ENCODE measurements at regions not wholly inside any gene's neighbourhood (a gene's known extent, or its start where the extent isn't known, plus 50 kb on each side); places are given as distances from the start of the nearest gene placed in this dataset.
A peak's percentile ranks its signal among the peaks of the same experiment; 100 is the strongest.

- Histone ChIP-seq H3K27me3 (no peaks in the 10 kb centered on the region), H3K4me3 (no peak overlapping the region), H3K4me1 (peaks cover 3% of the 10 kb centered on the region), H3K27ac (peak overlapping the region; percentile 37), H3K9me3 (no peaks in the 10 kb centered on the region), H3K36me3 (no peaks in the 10 kb centered on the region)
- no peak for DNase-seq
- TF ChIP-seq, protein P1, sequence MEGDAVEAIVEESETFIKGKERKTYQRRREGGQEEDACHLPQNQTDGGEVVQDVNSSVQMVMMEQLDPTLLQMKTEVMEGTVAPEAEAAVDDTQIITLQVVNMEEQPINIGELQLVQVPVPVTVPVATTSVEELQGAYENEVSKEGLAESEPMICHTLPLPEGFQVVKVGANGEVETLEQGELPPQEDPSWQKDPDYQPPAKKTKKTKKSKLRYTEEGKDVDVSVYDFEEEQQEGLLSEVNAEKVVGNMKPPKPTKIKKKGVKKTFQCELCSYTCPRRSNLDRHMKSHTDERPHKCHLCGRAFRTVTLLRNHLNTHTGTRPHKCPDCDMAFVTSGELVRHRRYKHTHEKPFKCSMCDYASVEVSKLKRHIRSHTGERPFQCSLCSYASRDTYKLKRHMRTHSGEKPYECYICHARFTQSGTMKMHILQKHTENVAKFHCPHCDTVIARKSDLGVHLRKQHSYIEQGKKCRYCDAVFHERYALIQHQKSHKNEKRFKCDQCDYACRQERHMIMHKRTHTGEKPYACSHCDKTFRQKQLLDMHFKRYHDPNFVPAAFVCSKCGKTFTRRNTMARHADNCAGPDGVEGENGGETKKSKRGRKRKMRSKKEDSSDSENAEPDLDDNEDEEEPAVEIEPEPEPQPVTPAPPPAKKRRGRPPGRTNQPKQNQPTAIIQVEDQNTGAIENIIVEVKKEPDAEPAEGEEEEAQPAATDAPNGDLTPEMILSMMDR (IDR thresholded peaks at IDR 0.05) = no peak
- ATAC-seq = no peak
- intact Hi-C loops (cut with DNase I) = no loop called here
These were observed 493.9 kb upstream of the B3GAT1 start for GRCh38 chr11:134905928-134906327.

DNA sequence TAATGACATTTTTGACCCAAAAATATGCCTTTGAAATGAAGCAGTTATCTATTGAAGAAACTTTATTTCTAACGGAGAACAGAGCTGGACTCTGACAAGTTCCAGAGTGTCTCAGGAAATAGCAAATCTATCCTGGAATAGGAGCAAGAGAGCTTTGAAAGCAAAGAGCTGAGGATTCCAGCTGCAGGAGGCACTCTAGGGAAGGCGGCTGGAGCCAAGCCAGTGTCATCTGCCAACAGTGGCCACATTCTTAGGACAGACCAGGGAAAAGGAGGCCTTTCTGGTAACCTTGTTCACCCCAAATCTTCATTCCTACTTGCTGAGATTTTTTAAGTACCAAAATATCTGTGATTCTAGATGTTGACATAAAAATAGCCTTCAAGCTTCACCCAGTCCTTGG, 493.5 kb upstream of the B3GAT1 start:
- TF ChIP-seq, protein P1 (IDR thresholded peaks at IDR 0.05) = no peak
- ATAC-seq (peak; percentile 33), DNase-seq (no peak)
- Histone ChIP-seq H3K27me3 (no peaks in the 10 kb centered on the region), H3K27ac (peak overlapping the region; percentile 37), H3K4me3 (no peak overlapping the region), H3K9me3 (no peaks in the 10 kb centered on the region), H3K36me3 (no peaks in the 10 kb centered on the region), H3K4me1 (peaks cover 3% of the 10 kb centered on the region)
- intact Hi-C loops (cut with DNase I) = no loop called here

GRCh38 chr11:134904103-134904790, 492.2 kb upstream of the B3GAT1 start:
- Histone ChIP-seq H3K27ac (no peak overlapping the region), H3K9me3 (no peaks in the 10 kb centered on the region), H3K4me3 (no peak overlapping the region), H3K27me3 (no peaks in the 10 kb centered on the region), H3K36me3 (no peaks in the 10 kb centered on the region), H3K4me1 (peaks cover 3% of the 10 kb centered on the region)
- ATAC-seq (peak; percentile 37), DNase-seq (no peak)
- TF ChIP-seq, protein P1 (IDR thresholded peaks at IDR 0.05) = no peak
- intact Hi-C loops (cut with DNase I) = no loop called here

GRCh38 chr11:134901955-134902918, 490.2 kb upstream of the B3GAT1 start:
- ATAC-seq (no peak), DNase-seq (no peak)
- H3K27ac ChIP-seq = no peak overlapping the region
- H3K4me1 ChIP-seq = peaks cover 3% of the 10 kb centered on the region
- intact Hi-C loops (cut with DNase I) = no loop called here
- H3K9me3 ChIP-seq = no peaks in the 10 kb centered on the region
- no peaks in the 10 kb centered on the region for H3K27me3 ChIP-seq
- TF ChIP-seq, protein P1 (IDR thresholded peaks at IDR 0.05) = no peak
- no peak overlapping the region for H3K4me3 ChIP-seq
- no peaks in the 10 kb centered on the region for H3K36me3 ChIP-seq

- Histone ChIP-seq H3K27ac (no peak overlapping the region), H3K36me3 (no peaks in the 10 kb centered on the region), H3K9me3 (no peaks in the 10 kb centered on the region), H3K4me1 (peaks cover 3% of the 10 kb centered on the region), H3K4me3 (no peak overlapping the region), H3K27me3 (no peaks in the 10 kb centered on the region)
- intact Hi-C loops (cut with DNase I) = no loop called here
- peak; percentile 17 for ATAC-seq
- TF ChIP-seq, protein P1 (IDR thresholded peaks at IDR 0.05) = no peak
- no peak for DNase-seq
These were observed 489.5 kb upstream of the B3GAT1 start for GRCh38 chr11:134901542-134901941.

Measured in upper lobe of right lung (tissue), 1 donor.